HEK293 (cell line): ENCODE measurements at regions not wholly inside any gene's neighbourhood (a gene's known extent, or its start where the extent isn't known, plus 50 kb on each side); places are given as distances from the start of the nearest gene placed in this dataset.

Experiments
- CTCF ChIP-seq: fragments of 450-650 bp; formaldehyde crosslinking; IDR thresholded peaks from 2 replicates; pipeline ENCODE4 v1.5.1; 2016; ENCODE audit warnings: missing biosample characterization, missing genetic modification characterization
- YY2 ChIP-seq: fragments of 450-650 bp; formaldehyde crosslinking; IDR thresholded peaks from 2 replicates; pipeline ENCODE4 v1.5.1; 2016; ENCODE audit warnings: missing biosample characterization, missing genetic modification characterization
- ZBTB1 ChIP-seq: fragments of 450-650 bp; formaldehyde crosslinking; IDR thresholded peaks from 2 replicates; pipeline ENCODE4 v1.5.1; 2016; ENCODE audit warnings: missing biosample characterization, missing genetic modification characterization
- ZNF121 ChIP-seq: fragments of 450-650 bp; formaldehyde crosslinking; IDR thresholded peaks from 2 replicates; pipeline ENCODE4 v1.5.1; 2016; ENCODE audit warnings: missing biosample characterization, missing genetic modification characterization
- ZNF266 ChIP-seq: fragments of 450-650 bp; formaldehyde crosslinking; IDR thresholded peaks from 2 replicates; pipeline ENCODE4 v1.5.1; 2016; ENCODE audit warnings: missing biosample characterization, missing genetic modification characterization, low read depth
- ZNF341 ChIP-seq: fragments of 450-650 bp; formaldehyde crosslinking; IDR thresholded peaks from 2 replicates; pipeline ENCODE4; 2016; ENCODE audit warnings: low read depth, missing biosample characterization, missing genetic modification characterization
- ZNF501 ChIP-seq: fragments of 450-650 bp; formaldehyde crosslinking; IDR thresholded peaks from 2 replicates; pipeline ENCODE4 v1.5.1; 2016; ENCODE audit warnings: missing biosample characterization, missing genetic modification characterization
- ZNF560 ChIP-seq: fragments of 450-650 bp; formaldehyde crosslinking; IDR thresholded peaks from 2 replicates; pipeline ENCODE4 v1.5.1; 2017; ENCODE audit warnings: missing biosample characterization, missing genetic modification characterization, borderline replicate concordance
- ZSCAN18 ChIP-seq: fragments of 450-650 bp; formaldehyde crosslinking; IDR thresholded peaks from 2 replicates; pipeline ENCODE4 v1.5.1; 2016; ENCODE audit warnings: missing biosample characterization, missing genetic modification characterization

GRCh38 chr1:68281946-68282615 is 49.8 kb upstream of the WLS start:
- no peak for TF ChIP-seq CTCF (tag by site-specific recombination)
- no peak for TF ChIP-seq ZNF266 (tag by site-specific recombination)
- TF ChIP-seq ZNF341 (tag by site-specific recombination), result no peak
- TF ChIP-seq ZNF121 (tag by site-specific recombination), result no peak
- no peak for TF ChIP-seq ZSCAN18 (tag by site-specific recombination)
- TF ChIP-seq ZNF560, result no peak
- no peak for TF ChIP-seq YY2 (tag by site-specific recombination)
- no peak for TF ChIP-seq ZNF501 (tag by site-specific recombination)
- no peak for TF ChIP-seq ZBTB1
